K562 (cell line): ENCODE measurements at regions not wholly inside any gene's neighbourhood (a gene's known extent, or its start where the extent isn't known, plus 50 kb on each side); places are given as distances from the start of the nearest gene placed in this dataset.

Experiments
- ATAC-seq: fragments of 200-7000 bp; cut with Tn5 transposase; 3 replicates; pipeline ENCODE4 v1.9.1; 2020; ENCODE audit warnings: moderate library complexity
- BruUV-seq: library from RNA; stranded (reverse); fragments of 400-500 nt; replicated peaks from 2 replicates; lab custom pipeline; 2021; lab: Mats Ljungman, UMichigan
- CTCF ChIA-PET: fragments of 300-600 bp; formaldehyde crosslinking; extraction: SDS; loops from one replicate; lab custom pipeline; 2021; ENCODE audit warnings: low intra/inter-chr PET ratio; lab: Yijun Ruan, JAX
- POLR2A ChIA-PET: fragments of 300-600, 350-650 bp; sonication (Branson Sonifier 250); formaldehyde crosslinking; extraction: SDS; loops from one replicate; lab custom pipeline; 2021; ENCODE audit warnings: antibody characterized with exemption, inconsistent platforms; lab: Yijun Ruan, JAX
- DNase-seq, 4 experiments: peaks; one replicate each; pipeline versions ENCODE4 v3.0.0 to v3.0.0-alpha.2; 2011 to 2018; ENCODE audit warnings: low spot score in 3 of 4, mixed read lengths in 3 of 4; ENCODE audit errors: extremely low read depth in 1 of 4
- FAIRE-seq: peaks from 2 replicates; lab custom pipeline; 2011; peaks lifted over from hg19 to GRCh38; lab: Jason Lieb, UNC
- H2AFZ ChIP-seq: 2 replicates; pipeline ENCODE4 v1.6.0; 2011; ENCODE audit warnings: low read depth, low read length, control low read depth, inconsistent platforms
- H3K27ac ChIP-seq: fragments of 200-600 bp; 3 replicates; pipeline ENCODE4 v1.8.0; 2011; ENCODE audit warnings: low read depth, mild to moderate bottlenecking, control low read depth, inconsistent platforms, low read length, moderate library complexity, mixed read lengths; ENCODE audit errors: extremely low read depth
- H3K27me3 ChIP-seq, 2 experiments: fragments of 300-600 bp in 1 of 2; 2 replicates in 1 of 2; 3 replicates in 1 of 2; pipeline versions ENCODE4 v1.6.0 to v1.8.0; 2011; ENCODE audit warnings: inconsistent platforms in 2 of 2, low read length in 2 of 2, mild to moderate bottlenecking in 1 of 2, mixed read lengths in 1 of 2, moderate library complexity in 1 of 2; ENCODE audit not compliant: control insufficient read depth in 2 of 2, insufficient read depth in 2 of 2
- H3K36me3 ChIP-seq: fragments of 300-600 bp; 3 replicates; pipeline ENCODE4 v1.8.0; 2011; ENCODE audit warnings: mild to moderate bottlenecking, low read length, inconsistent platforms; ENCODE audit not compliant: control insufficient read depth, insufficient read depth
- H3K4me1 ChIP-seq, 2 experiments: fragments of 200-600 bp in 1 of 2; replicated peaks in 1 of 2; 2 replicates in 1 of 2; 3 replicates in 1 of 2; pipeline versions ENCODE4 v1.5.1 to v1.8.0; 2011; ENCODE audit warnings: inconsistent platforms in 2 of 2, low read length in 2 of 2, mild to moderate bottlenecking in 1 of 2, mixed read lengths in 1 of 2, moderate library complexity in 1 of 2; ENCODE audit not compliant: control insufficient read depth in 2 of 2, insufficient read depth in 2 of 2
- H3K4me2 ChIP-seq: 2 replicates; pipeline ENCODE4 v1.6.1; 2011; ENCODE audit warnings: low read length, control low read depth, inconsistent platforms, mixed read lengths; ENCODE audit not compliant: insufficient read depth
- H3K4me3 ChIP-seq: fragments of 200-600 bp; sonication (generic), shearing (Covaris generic); 2 replicates; pipeline ENCODE4 v1.5.1; 2016; ENCODE audit warnings: control low read depth, inconsistent platforms
- H3K79me2 ChIP-seq: fragments of 200-600 bp; 3 replicates; pipeline ENCODE4 v1.8.0; 2011; ENCODE audit warnings: low read length, inconsistent platforms; ENCODE audit not compliant: control insufficient read depth, insufficient read depth
- H3K9ac ChIP-seq, 2 experiments: 2 replicates each; pipeline versions ENCODE4 v1.6.0 to v1.6.1; 2011; ENCODE audit warnings: low read depth in 2 of 2, low read length in 2 of 2, control low read depth in 1 of 2, inconsistent platforms in 1 of 2, mild to moderate bottlenecking in 1 of 2, mixed read lengths in 1 of 2; ENCODE audit not compliant: insufficient read depth in 1 of 2
- H3K9me1 ChIP-seq: one replicate; pipeline ENCODE4 v1.6.0; 2011; ENCODE audit warnings: inconsistent platforms, mild to moderate bottlenecking, low read length, moderate library complexity; ENCODE audit not compliant: control insufficient read depth, insufficient read depth
- H3K9me3 ChIP-seq: replicated peaks from 2 replicates; pipeline ENCODE4 v1.5.1; 2011; ENCODE audit warnings: low read depth, low read length, inconsistent platforms; ENCODE audit not compliant: control insufficient read depth, insufficient read depth
- H4K20me1 ChIP-seq: replicated peaks from 2 replicates; pipeline ENCODE4 v1.6.1; 2011; ENCODE audit warnings: low read length, inconsistent platforms, mixed read lengths; ENCODE audit not compliant: control insufficient read depth, insufficient read depth
- DDX20 ChIP-seq: fragments of 450-650 bp; IDR thresholded peaks from 2 replicates; pipeline ENCODE4 v1.6.1; 2016; ENCODE audit warnings: missing genetic modification characterization, low read depth, mild to moderate bottlenecking, missing compliant biosample characterization, moderate library complexity
- DMBX1 ChIP-seq: fragments of 250-450 bp; sonication (Bioruptor Pico); IDR thresholded peaks from 2 replicates; pipeline ENCODE4 v1.8.0; 2022; ENCODE audit warnings: inconsistent platforms, mild to moderate bottlenecking, moderate library complexity, borderline replicate concordance
- FOXM1 ChIP-seq, 2 experiments: fragments of 450-650 bp in 1 of 2; sonication (generic) in 1 of 2; formaldehyde crosslinking in 1 of 2; IDR thresholded peaks; 2 replicates each; pipeline versions ENCODE4 v1.6.1 to v1.9.0; 2017 to 2022; ENCODE audit warnings: low read depth in 2 of 2, mild to moderate bottlenecking in 2 of 2, missing genetic modification reagents in 1 of 2, moderate library complexity in 1 of 2
- GATA2 ChIP-seq: sonication (generic); formaldehyde crosslinking; IDR thresholded peaks from 2 replicates; pipeline ENCODE4 v1.4.0; 2020; ENCODE audit warnings: mild to moderate bottlenecking, missing genetic modification reagents
- KDM5B ChIP-seq: fragments of 200-600 bp; sonication (generic); IDR thresholded peaks from 2 replicates; pipeline ENCODE4 v1.6.1; 2012; ENCODE audit warnings: low read depth, mild to moderate bottlenecking, moderate library complexity, low read length, control low read depth, inconsistent platforms; ENCODE audit not compliant: insufficient replicate concordance
- MCM5 ChIP-seq: fragments of 450-650 bp; IDR thresholded peaks from 2 replicates; pipeline ENCODE4 v1.6.1; 2016; ENCODE audit warnings: low read depth
- NFATC3 ChIP-seq: fragments of 450-650 bp; IDR thresholded peaks from 2 replicates; pipeline ENCODE4 v1.6.1; 2017; ENCODE audit warnings: mild to moderate bottlenecking
- PHB2 ChIP-seq: fragments of 450-650 bp; IDR thresholded peaks from 2 replicates; pipeline ENCODE4 v1.6.1; 2017; ENCODE audit warnings: low read depth
- SUPT5H ChIP-seq: fragments of 450-650 bp; IDR thresholded peaks from 2 replicates; pipeline ENCODE4 v1.6.1; 2016
- TARDBP ChIP-seq: fragments of 450-650 bp; IDR thresholded peaks from 2 replicates; pipeline ENCODE4 v1.6.1; 2016
- ZBTB33 ChIP-seq: sonication (generic); formaldehyde crosslinking; IDR thresholded peaks from 2 replicates; pipeline ENCODE4 v1.8.1; 2023; ENCODE audit warnings: mild to moderate bottlenecking, missing genetic modification reagents
- ZC3H11A ChIP-seq: IDR thresholded peaks from 2 replicates; pipeline ENCODE4 v1.6.1; 2012; ENCODE audit warnings: low read depth, low read length, improper control_type of control experiment
- ZFP36 ChIP-seq: fragments of 150-350 bp; IDR thresholded peaks from 2 replicates; pipeline ENCODE4 v1.6.1; 2018; ENCODE audit warnings: low read length, low read depth; ENCODE audit not compliant: partially characterized antibody
- ZNF3 ChIP-seq: fragments of 250-450 bp; sonication (Bioruptor Pico); IDR thresholded peaks from 2 replicates; pipeline ENCODE4 v1.5.0; 2021; ENCODE audit warnings: mild to moderate bottlenecking, moderate library complexity
- WGBS: fragments of 100-300 bp; shearing (Covaris generic); methylation state at CpG from one replicate; pipeline ENCODE4 v1.1.6; 2016; ENCODE audit warnings: low coverage, mixed read lengths; ENCODE audit not compliant: insufficient coverage; ENCODE audit errors: missing lambda C conversion rate; 5-methylcytosine and 5-hydroxymethylcytosine counted together
- in situ Hi-C: fragments of 300-500 bp; cut with MboI; formaldehyde crosslinking; loops from 4 replicates; pipeline ENCODE4 v1.15.0; 2018; ENCODE audit warnings: inconsistent platforms, mixed read lengths
- intact Hi-C: fragments of 100-400 bp; cut with micrococcal nuclease; formaldehyde crosslinking; loops from 2 replicates; pipeline ENCODE4 v1.14.2; 2022

- POLR2A ChIA-PET: no interaction called here
- Histone ChIP-seq H3K9me3 (no peaks in the 10 kb centered on the region), H3K9me1 (no peaks in the 10 kb centered on the region), H3K36me3 (no peaks in the 10 kb centered on the region), H3K27me3 (no peaks in the 10 kb centered on the region), H3K4me1 (no peaks in the 10 kb centered on the region), H3K4me3 (no peak overlapping the region), H4K20me1 (no peaks in the 10 kb centered on the region), H3K4me2 (no peak overlapping the region), H3K9ac (no peak overlapping the region), H3K27ac (no peak overlapping the region), H3K79me2 (no peaks in the 10 kb centered on the region), H2AFZ (no peak overlapping the region)
- no peak for FAIRE-seq
- no peak for TF ChIP-seq MCM5
- no peak for TF ChIP-seq FOXM1 (IDR thresholded peaks at IDR 0.05; ENCODE audit: low read depth)
- TF ChIP-seq FOXM1 (CRISPR knock-in tag; IDR thresholded peaks at IDR 0.05; ENCODE audit: low read depth): no peak
- no peak for TF ChIP-seq ZFP36
- TF ChIP-seq GATA2 (CRISPR knock-in tag): no peak
- TF ChIP-seq ZNF3 (CRISPR knock-in tag): no peak
- TF ChIP-seq PHB2: no peak
- TF ChIP-seq TARDBP: no peak
- TF ChIP-seq ZBTB33 (CRISPR knock-in tag): no peak
- no peak for TF ChIP-seq ZC3H11A
- TF ChIP-seq KDM5B: no peak
- TF ChIP-seq DMBX1 (CRISPR knock-in tag): no peak
- TF ChIP-seq NFATC3: no peak
- no peak for TF ChIP-seq DDX20 (tag)
- no peak for TF ChIP-seq SUPT5H
- ATAC-seq: no peak
- no TSS peak for BruUV-seq
- 0% methylated on average over 2 of the region's 2 CpGs for WGBS
- no peak for DNase-seq
- intact Hi-C loops: no loop called here
- in situ Hi-C loops: no loop called here
- CTCF ChIA-PET: no interaction called here
Observed at GRCh38 chr1:121459235-121459634, 274.5 kb downstream of the SRGAP2C start.
